H4 (cell line): ENCODE measurements at regions not wholly inside any gene's neighbourhood (a gene's known extent, or its start where the extent isn't known, plus 50 kb on each side); places are given as distances from the start of the nearest gene placed in this dataset.
"Not testable (repeated sequence)": the region's sequence is repeated elsewhere in the genome, so short reads cannot be mapped to it uniquely, and the experiment has no call there.

Experiments used
- DNase-seq: peaks from one replicate; pipeline ENCODE4 v3.0.0-alpha.2; 2015; ENCODE audit warnings: low spot score

DNA sequence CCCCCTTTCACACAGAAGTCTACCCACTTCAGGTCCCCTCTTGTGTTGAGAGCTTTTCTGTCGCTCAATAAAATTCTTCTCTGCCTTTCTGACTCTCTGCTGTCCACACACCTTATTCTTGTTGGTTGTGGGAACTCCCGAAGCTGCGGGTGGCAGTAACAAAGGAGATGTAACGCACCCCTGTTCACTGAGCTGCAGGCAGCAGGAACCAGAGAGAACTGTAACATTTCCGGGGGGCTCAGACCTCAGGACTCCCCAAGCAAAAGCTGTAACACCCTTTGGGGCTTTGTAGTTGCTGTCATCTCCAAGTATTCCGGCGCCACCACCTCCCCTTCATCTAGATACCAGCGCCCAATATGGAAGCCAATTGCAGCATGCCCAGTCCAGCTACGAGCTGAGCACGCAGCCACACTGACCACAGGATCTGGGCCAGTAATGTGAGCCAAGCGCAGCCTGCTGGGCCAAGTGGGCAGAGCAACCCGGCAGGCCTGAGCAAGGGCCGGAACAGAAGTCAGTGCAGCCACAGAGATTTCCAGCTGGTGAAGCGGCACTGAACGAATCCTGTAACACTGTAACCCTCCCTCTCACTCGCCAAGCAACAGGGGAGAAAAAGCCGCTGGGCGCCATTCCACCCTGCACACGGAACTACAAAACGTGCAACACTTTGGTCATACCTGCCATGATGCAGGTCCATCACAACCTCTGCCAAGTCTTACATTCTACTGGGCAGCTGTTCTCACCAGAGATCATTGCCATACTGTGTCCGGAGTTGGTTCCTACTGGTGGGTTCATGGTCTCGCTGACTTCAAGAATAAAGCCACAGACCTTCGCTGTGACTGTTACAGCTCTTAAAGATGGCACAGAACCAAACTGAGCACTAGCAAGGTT, 194.3 kb downstream of the SPATA31A6 start:
- not testable (repeated sequence) for DNase-seq

DNA sequence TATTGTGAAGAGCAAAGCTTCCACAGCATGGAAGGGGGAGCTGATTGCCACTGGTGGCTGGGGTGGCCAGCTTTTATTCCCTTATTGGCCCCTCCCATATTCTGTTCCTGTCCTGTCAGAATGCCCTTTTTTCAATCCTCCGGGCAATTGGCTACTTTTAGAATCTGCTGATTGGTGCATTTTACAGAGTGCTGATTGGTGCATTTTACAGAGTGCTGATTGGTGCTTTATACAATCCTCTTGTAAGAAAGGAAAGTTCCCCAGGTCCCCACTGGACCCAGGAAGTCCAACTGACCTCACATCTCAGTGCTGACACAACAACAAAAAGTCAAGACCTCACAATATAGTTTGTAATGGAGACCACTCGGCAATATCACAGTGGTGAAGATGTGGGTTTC, 195.0 kb downstream of the SPATA31A6 start:
- no peak for DNase-seq

- not testable (repeated sequence) for DNase-seq
These were observed 196.1 kb downstream of the SPATA31A6 start for GRCh38 chr9:42379602-42380001.

DNA sequence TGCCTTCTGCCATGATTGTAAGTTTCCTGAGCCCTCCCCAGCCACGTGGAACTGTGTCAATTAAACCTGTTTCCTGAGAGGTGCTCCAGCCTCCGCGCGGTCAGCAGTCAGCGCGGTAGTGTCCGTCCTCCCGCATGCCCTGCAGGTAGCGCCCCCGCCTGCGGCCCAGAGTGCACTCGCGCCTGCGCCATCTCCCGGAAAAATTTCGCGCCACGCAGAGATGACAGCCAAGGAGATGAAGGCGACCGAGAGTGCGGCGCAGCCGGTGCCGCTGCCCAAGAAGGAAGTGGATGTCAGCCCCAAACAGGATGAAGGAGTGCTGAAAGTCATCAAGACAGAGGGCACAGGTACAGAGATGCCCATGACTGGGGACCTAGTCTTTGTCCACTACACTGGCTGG, 201.1 kb downstream of the SPATA31A6 start:
- DNase-seq: not testable (repeated sequence)

- DNase-seq: not testable (repeated sequence)
These were observed 202.2 kb downstream of the SPATA31A6 start for GRCh38 chr9:42385574-42386120.

- no peak for DNase-seq
These were observed 203.0 kb downstream of the SPATA31A6 start for GRCh38 chr9:42386477-42386876.

- no peak for DNase-seq
These were observed 204.8 kb downstream of the SPATA31A6 start for GRCh38 chr9:42388146-42388690.

DNA sequence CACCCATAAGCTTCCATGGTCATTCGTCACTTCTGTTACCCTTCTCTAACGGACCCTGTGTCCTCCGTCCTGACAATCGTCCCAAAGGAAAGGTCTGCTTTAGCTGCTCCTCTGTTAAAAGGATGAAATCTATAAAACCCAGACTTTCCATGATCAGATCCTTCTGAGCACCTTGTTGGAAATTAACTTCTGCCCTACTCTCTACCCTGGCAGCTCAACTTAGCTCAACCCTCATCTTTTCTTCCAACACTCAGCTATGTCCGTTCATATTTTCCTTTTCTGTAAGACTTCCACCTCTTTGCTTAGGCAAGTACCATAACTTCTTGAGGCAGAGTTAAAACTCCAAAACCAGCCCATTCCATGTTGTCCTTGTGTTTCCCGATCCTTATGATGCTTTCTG, 205.4 kb downstream of the SPATA31A6 start:
- no peak for DNase-seq

- not testable (repeated sequence) for DNase-seq
These were observed 209.5 kb downstream of the SPATA31A6 start for GRCh38 chr9:42392773-42393455.

- no peak for DNase-seq
These were observed 212.9 kb downstream of the SPATA31A6 start for GRCh38 chr9:42396318-42396717.

GRCh38 chr9:42397336-42397735, 213.9 kb downstream of the SPATA31A6 start:
- DNase-seq: peak; percentile 69

DNA sequence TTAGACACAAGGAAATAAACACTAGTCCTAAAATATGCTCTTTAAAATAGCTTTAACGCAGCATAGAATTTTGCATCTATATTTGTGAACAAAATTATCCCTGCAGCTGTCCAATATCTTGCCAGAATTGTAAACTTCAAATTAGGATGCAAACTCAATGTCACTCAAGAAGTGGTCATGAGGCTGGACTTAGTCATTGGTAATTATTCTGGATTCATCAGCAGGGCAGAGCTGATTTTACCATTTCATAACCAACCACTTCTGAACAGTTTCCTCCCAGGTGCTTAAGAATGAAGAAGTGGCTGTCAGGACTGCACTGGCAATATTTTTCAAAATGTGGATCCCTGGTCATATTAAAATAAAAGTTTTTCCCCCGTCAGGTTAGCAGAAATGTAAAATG, 219.5 kb downstream of the SPATA31A6 start:
- DNase-seq: not testable (repeated sequence)

GRCh38 chr9:42409581-42409980, 226.1 kb downstream of the SPATA31A6 start:
- not testable (repeated sequence) for DNase-seq

- DNase-seq: not testable (repeated sequence)
These were observed 228.9 kb downstream of the SPATA31A6 start for GRCh38 chr9:42412354-42412753.

- not testable (repeated sequence) for DNase-seq
These were observed 231.4 kb downstream of the SPATA31A6 start for GRCh38 chr9:42414865-42415264.

DNA sequence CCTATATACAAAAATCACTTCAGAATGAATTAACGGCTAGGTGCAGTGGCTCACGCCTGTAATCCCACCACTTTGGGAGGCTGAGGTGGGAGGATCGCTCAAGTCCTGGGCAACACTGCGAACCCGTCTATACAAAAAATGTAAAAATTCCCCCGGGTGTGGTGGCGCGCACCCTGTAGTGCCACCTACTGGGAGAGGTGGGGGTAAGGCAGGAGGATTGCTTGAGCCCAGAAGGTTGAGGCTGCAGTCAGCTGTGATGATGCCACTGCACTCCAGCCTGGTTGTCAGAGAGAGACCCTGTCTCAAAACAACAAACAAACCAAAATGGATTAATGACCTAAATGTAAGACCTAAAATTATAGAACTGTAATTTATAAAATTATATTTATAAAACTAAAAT, 236.2 kb downstream of the SPATA31A6 start:
- DNase-seq: not testable (repeated sequence)

GRCh38 chr9:42420324-42420723, 236.9 kb downstream of the SPATA31A6 start:
- not testable (repeated sequence) for DNase-seq

DNA sequence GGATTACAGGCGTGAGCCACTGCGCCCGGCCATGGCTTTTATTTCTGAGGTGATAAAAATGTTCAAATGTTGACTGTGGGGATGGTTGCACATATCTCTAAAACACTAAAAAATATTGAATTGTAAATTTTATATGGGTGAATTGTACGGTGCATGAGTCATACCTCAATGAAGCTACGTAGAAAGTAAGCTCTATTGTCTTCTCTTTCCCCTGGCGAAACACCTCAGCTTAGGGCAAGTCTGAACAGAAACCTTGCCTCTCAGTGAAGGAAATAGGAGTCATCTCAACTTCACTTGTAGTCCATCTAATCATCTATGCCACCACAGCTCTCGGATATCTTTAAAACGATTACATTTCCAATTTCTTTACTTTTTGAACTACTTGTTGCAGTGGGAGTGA, 238.2 kb downstream of the SPATA31A6 start:
- not testable (repeated sequence) for DNase-seq

DNA sequence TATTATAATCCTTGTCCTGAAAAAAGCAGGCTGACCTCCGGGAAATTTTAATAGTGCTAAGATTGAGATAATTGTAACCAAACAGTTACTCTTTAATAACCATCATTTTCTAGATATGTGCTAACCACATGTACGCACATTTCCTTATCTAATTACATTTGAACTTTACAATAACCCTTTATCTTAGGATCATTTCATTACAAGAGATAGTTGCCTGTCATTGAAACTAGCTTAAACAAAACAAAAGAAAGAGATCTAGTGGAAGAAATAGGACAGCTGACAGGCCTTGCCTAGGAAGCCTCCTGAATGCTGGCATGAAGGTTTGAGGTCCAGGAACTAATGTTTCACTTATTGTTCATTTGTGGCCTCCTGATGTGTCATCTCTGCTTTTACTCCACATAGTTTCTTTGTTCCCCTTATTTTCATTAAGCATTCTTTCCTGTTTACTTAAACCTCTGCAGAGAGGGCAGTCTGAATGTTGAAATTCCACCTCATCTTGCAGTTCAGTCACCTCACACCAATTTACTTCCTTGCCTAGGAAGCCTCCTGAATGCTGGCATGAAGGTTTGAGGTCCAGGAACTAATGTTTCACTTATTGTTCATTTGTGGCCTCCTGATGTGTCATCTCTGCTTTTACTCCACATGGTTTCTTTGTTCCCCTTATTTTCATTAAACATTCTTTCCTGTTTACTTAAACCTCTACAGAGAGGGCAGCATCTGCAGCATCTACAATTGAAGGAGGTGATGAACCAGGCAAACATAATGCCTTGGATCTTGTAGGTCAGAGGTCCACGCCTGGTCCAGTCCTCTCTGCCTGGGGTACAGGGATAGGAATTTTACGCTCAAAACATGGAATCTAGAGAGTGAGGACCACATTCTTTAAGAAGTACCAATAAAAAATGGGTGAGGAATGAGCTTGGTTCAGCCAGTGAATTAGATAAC, 247.5 kb downstream of the SPATA31A6 start:
- DNase-seq: peak; percentile 96

GRCh38 chr9:42431616-42432010, 248.2 kb downstream of the SPATA31A6 start:
- DNase-seq: not testable (repeated sequence)
